ENCODE measurements at regions not wholly inside any gene's neighbourhood (a gene's known extent, or its start where the extent isn't known, plus 50 kb on each side); places are given as distances from the start of the nearest gene placed in this dataset.

GRCh38 chr5:67992923-67993322 is 222.6 kb upstream of the PIK3R1 start:
- no peak for TF ChIP-seq EP300 (IDR thresholded peaks at IDR 0.05)
- TF ChIP-seq CTCF (IDR thresholded peaks at IDR 0.05), result no peak

Data from tibial nerve (tissue), 4 donors.